Upper lobe of right lung (tissue), 1 donor: ENCODE measurements at regions not wholly inside any gene's neighbourhood (a gene's known extent, or its start where the extent isn't known, plus 50 kb on each side); places are given as distances from the start of the nearest gene placed in this dataset.

Experiments used
- ATAC-seq: fragments of 200-7000 bp; cut with Tn5 transposase; one replicate; pipeline ENCODE4 v1.9.1; 2020; ENCODE audit warnings: mild to moderate bottlenecking, moderate library complexity
- DNase-seq: peaks from one replicate; pipeline ENCODE4 v3.0.0-alpha.2; 2020
- H3K27ac ChIP-seq: fragments of 200-600 bp; one replicate; pipeline ENCODE4 v1.8.0; 2022
- H3K27me3 ChIP-seq: fragments of 200-600 bp; one replicate; pipeline ENCODE4 v1.8.0; 2022; ENCODE audit warnings: mild to moderate bottlenecking
- H3K36me3 ChIP-seq: fragments of 200-600 bp; one replicate; pipeline ENCODE4 v1.8.0; 2022
- H3K4me1 ChIP-seq: fragments of 200-600 bp; one replicate; pipeline ENCODE4 v1.8.0; 2022
- H3K4me3 ChIP-seq: fragments of 200-600 bp; one replicate; pipeline ENCODE4 v1.8.0; 2022; ENCODE audit warnings: mild to moderate bottlenecking
- H3K9me3 ChIP-seq: fragments of 200-600 bp; one replicate; pipeline ENCODE4 v1.8.0; 2022
- CTCF ChIP-seq: fragments of 200-600 bp; IDR thresholded peaks from one replicate; pipeline ENCODE4 v1.8.0; 2022; ENCODE audit warnings: antibody characterized with exemption
- intact Hi-C: fragments of 100-400 bp; cut with DNase I; formaldehyde crosslinking; loops from one replicate; pipeline ENCODE4 v1.11.0; 2022
- donor health status: DM: no; HTN: yes; CAD: no; lungs with severe emphysema.

GRCh38 chr13:74979703-74980102 lies 502.3 kb downstream of the TBC1D4 start:
- H3K4me3 ChIP-seq, result no peak overlapping the region
- no peak for DNase-seq
- no peaks in the 10 kb centered on the region for H3K4me1 ChIP-seq
- H3K9me3 ChIP-seq, result no peaks in the 10 kb centered on the region
- no peaks in the 10 kb centered on the region for H3K27me3 ChIP-seq
- no peak for ATAC-seq
- intact Hi-C loops, result no loop called here
- no peaks in the 10 kb centered on the region for H3K36me3 ChIP-seq
- H3K27ac ChIP-seq, result no peak overlapping the region
- TF ChIP-seq CTCF, result no peak

DNA sequence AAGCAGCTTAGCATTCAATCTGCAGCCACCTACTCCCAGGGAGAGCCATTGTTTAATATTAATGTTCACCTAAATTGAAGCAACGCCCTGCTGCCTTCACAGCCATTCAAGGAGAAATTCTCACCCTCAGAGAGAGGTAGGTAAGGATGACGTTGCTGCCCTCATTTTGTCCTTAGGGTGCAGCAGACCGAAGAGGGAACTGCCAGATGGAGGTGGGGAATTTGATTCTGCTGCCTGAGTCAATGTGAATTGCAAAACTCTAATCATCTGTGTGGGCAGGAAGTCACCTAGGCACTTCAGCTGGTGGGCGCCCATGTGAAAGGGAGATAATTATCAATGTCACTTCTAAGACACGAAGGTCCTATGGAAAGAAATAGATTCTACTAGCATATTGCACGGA lies 503.4 kb downstream of the TBC1D4 start:
- DNase-seq (no peak), ATAC-seq (no peak)
- Histone ChIP-seq H3K9me3 (no peaks in the 10 kb centered on the region), H3K4me1 (no peaks in the 10 kb centered on the region), H3K4me3 (no peak overlapping the region), H3K36me3 (no peaks in the 10 kb centered on the region), H3K27ac (no peak overlapping the region), H3K27me3 (no peaks in the 10 kb centered on the region)
- TF ChIP-seq CTCF, result no peak
- intact Hi-C loops, result no loop called here

- Histone ChIP-seq H3K27me3 (no peaks in the 10 kb centered on the region), H3K36me3 (no peaks in the 10 kb centered on the region), H3K9me3 (no peaks in the 10 kb centered on the region), H3K4me1 (no peaks in the 10 kb centered on the region), H3K4me3 (no peak overlapping the region), H3K27ac (no peak overlapping the region)
- DNase-seq, result no peak
- no peak for ATAC-seq
- TF ChIP-seq CTCF, result no peak
- intact Hi-C loops, result no loop called here
Measured at GRCh38 chr13:74977498-74977897, 504.5 kb downstream of the TBC1D4 start.

- intact Hi-C loops, result no loop called here
- no peak for TF ChIP-seq CTCF
- DNase-seq (no peak), ATAC-seq (no peak)
- no peak overlapping the region for H3K4me3 ChIP-seq
- H3K27ac ChIP-seq, result no peak overlapping the region
- no peaks in the 10 kb centered on the region for H3K27me3 ChIP-seq
- no peaks in the 10 kb centered on the region for H3K36me3 ChIP-seq
- H3K4me1 ChIP-seq, result no peaks in the 10 kb centered on the region
- H3K9me3 ChIP-seq, result no peaks in the 10 kb centered on the region
Measured at GRCh38 chr13:74975111-74975510, 506.9 kb downstream of the TBC1D4 start.

DNA sequence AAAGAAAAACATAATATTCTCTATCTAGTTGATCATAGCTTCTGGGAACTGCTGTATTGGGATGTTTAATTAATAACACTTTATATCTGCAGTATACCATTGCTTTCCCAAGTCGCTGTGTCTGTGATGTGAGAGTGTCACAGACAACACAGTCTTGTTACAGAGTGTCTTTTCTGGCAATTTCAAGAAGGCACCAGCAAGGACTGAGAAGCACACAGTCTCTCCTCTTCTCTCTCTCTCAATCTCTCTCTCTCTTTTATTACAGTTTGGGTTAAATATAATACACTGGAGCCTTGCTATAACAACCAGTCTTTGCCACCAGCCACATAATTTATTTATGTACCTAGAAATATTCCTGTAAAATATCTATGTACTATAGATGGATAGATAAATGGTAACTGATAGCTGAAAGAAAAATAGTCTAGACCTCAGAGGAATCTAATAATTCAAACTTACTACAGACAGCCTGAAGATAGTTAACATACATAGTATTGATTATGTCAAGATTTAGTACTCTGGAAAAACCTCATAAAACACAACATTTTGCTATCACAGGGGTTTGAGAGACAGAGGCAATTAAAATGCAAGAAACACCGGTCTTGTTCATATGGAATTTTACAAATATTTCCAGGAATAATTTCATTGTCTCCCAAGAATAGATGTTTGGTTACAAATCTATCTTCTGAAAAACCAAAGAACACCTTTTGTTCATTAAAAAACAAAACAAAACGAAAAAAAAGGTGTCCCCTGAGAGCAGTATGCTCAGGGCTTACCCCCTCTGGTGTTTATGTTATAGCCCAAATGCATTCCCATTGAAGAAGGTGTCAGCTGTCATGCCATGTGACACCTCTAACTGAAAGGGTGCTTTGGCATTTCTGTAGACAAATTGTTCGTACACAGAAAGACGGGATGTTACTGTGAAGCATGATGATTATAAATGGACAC lies 507.8 kb downstream of the TBC1D4 start:
- intact Hi-C loops, result no loop called here
- H3K27me3 ChIP-seq, result no peaks in the 10 kb centered on the region
- no peaks in the 10 kb centered on the region for H3K4me1 ChIP-seq
- no peaks in the 10 kb centered on the region for H3K36me3 ChIP-seq
- H3K9me3 ChIP-seq, result no peaks in the 10 kb centered on the region
- H3K27ac ChIP-seq, result no peak overlapping the region
- H3K4me3 ChIP-seq, result no peak overlapping the region
- no peak for TF ChIP-seq CTCF
- no peak for DNase-seq
- ATAC-seq, result no peak
